CD4-positive, alpha-beta T cell (primary cell): ENCODE measurements at regions not wholly inside any gene's neighbourhood (a gene's known extent, or its start where the extent isn't known, plus 50 kb on each side); places are given as distances from the start of the nearest gene placed in this dataset.

Experiments
- ATAC-seq: fragments of 200-7000 bp; cut with Tn5 transposase; one replicate; pipeline ENCODE4 v1.10.0; 2022; ENCODE audit warnings: mild to moderate bottlenecking; ENCODE audit not compliant: poor library complexity
- CTCF ChIA-PET: fragments of 350-600 bp; sonication (Branson Sonifier 250); formaldehyde crosslinking; loops from one replicate; lab custom pipeline; 2021; ENCODE audit warnings: antibody characterized with exemption, inconsistent platforms; lab: Charles Lee
- POLR2A ChIA-PET: fragments of 350-600 bp; sonication (Branson Sonifier 250); formaldehyde crosslinking; loops from one replicate; lab custom pipeline; 2021; ENCODE audit warnings: antibody characterized with exemption, inconsistent platforms; lab: Charles Lee
- DNase-seq, 14 experiments: peaks; one replicate each; pipeline ENCODE4 v3.0.0-alpha.2; 2013 to 2020; ENCODE audit warnings: mixed read lengths in 2 of 14
- H3K27ac ChIP-seq, 2 donors: one replicate each; pipeline versions ENCODE4 v1.5.1 to v1.7.0; 2013; ENCODE audit warnings: low read length in 2 of 2, low read depth in 1 of 2, mild to moderate bottlenecking in 1 of 2
- H3K27me3 ChIP-seq, 2 experiments: 1 replicate in 1 of 2; 2 replicates in 1 of 2; pipeline versions ENCODE4 v1.6.1 to v1.7.0; 2013; ENCODE audit warnings: low read length in 2 of 2, control low read depth in 1 of 2, mild to moderate bottlenecking in 1 of 2, moderate library complexity in 1 of 2; ENCODE audit not compliant: insufficient read depth in 2 of 2, control insufficient read depth in 1 of 2
- H3K36me3 ChIP-seq: one replicate; pipeline ENCODE4 v1.6.1; 2013; ENCODE audit warnings: low read length, control low read depth; ENCODE audit not compliant: insufficient read depth
- H3K4me1 ChIP-seq: one replicate; pipeline ENCODE4 v1.6.1; 2013; ENCODE audit warnings: low read length, control low read depth; ENCODE audit not compliant: insufficient read depth
- H3K4me3 ChIP-seq: one replicate; pipeline ENCODE4 v1.5.1; 2013; ENCODE audit warnings: mild to moderate bottlenecking, low read length, moderate library complexity
- H3K9me3 ChIP-seq, 2 experiments: 1 replicate in 1 of 2; 2 replicates in 1 of 2; pipeline versions ENCODE4 v1.6.1 to v1.7.0; 2013; ENCODE audit warnings: low read length in 2 of 2, mild to moderate bottlenecking in 2 of 2, control low read depth in 1 of 2, moderate library complexity in 1 of 2; ENCODE audit not compliant: control insufficient read depth in 1 of 2, insufficient read depth in 1 of 2
- H3K27ac Mint-ChIP-seq: one replicate; pipeline ENCODE4 v1.8.0; 2020; ENCODE audit warnings: mixed read lengths
- H3K27me3 Mint-ChIP-seq: one replicate; pipeline ENCODE4 v1.8.0; 2021; ENCODE audit warnings: mixed read lengths
- H3K36me3 Mint-ChIP-seq: one replicate; pipeline ENCODE4 v1.8.0; 2021; ENCODE audit warnings: low read depth, mixed read lengths
- H3K4me1 Mint-ChIP-seq: one replicate; pipeline ENCODE4 v1.8.0; 2021; ENCODE audit warnings: low read depth, mixed read lengths
- H3K4me3 Mint-ChIP-seq: one replicate; pipeline ENCODE4 v1.8.0; 2020; ENCODE audit warnings: mild to moderate bottlenecking, mixed read lengths
- H3K9me3 Mint-ChIP-seq: one replicate; pipeline ENCODE4 v1.8.0; 2020; ENCODE audit warnings: mixed read lengths
- CTCF ChIP-seq: fragments of 200-600 bp; IDR thresholded peaks from one replicate; pipeline ENCODE4 v1.8.0; 2022; ENCODE audit warnings: antibody characterized with exemption, mild to moderate bottlenecking
- intact Hi-C, 2 experiments: fragments of 100-400 bp; cut with DNase I in 1 of 2; cut with micrococcal nuclease in 1 of 2; formaldehyde crosslinking; loops; one replicate each; pipeline versions ENCODE4 v1.15.1 to v1.9.0; 2023 to 2025; cut with DNase I, micrococcal nuclease

GRCh38 chr1:168452329-168452728 is 91.5 kb downstream of the XCL2 start:
- ChIA-PET CTCF (interaction anchor here (0.9 kb wide), 1 partner anchor 13 kb away, joined by 3 read pairs; no protein-coding TSS in a partner anchor), POLR2A (no interaction called here)
- DNase-seq, result no peak
- Histone ChIP-seq H3K4me3 (no peak overlapping the region), H3K27ac (no peak overlapping the region), H3K4me1 (no peaks in the 10 kb centered on the region), H3K36me3 (no peaks in the 10 kb centered on the region), H3K9me3 (no peaks in the 10 kb centered on the region), H3K27me3 (no peaks in the 10 kb centered on the region)
- H3K4me1 Mint-ChIP-seq, result peaks cover 4% of the 10 kb centered on the region
- H3K4me3 Mint-ChIP-seq, result no peak overlapping the region
- H3K27me3 Mint-ChIP-seq, result no peaks in the 10 kb centered on the region
- no peaks in the 10 kb centered on the region for H3K36me3 Mint-ChIP-seq
- H3K9me3 Mint-ChIP-seq, result peaks cover 2% of the 10 kb centered on the region
- intact Hi-C loops, result no loop called here
- no peak for TF ChIP-seq CTCF
- no peak overlapping the region for H3K27ac Mint-ChIP-seq
- ATAC-seq, result no peak

GRCh38 chr1:168447871-168448270 is 95.9 kb downstream of the XCL2 start:
- intact Hi-C loops, result loop anchor here in 1 of 2 experiments (10.0 kb wide), 2 partner anchors 67 to 657 kb away; partner anchors contain the start of gene ATP1B1
- H3K27me3 ChIP-seq, result no peaks in the 10 kb centered on the region
- ChIA-PET POLR2A (no interaction called here), CTCF (interaction anchor here (1.9 kb wide), 1 partner anchor 8 kb away, joined by 7 read pairs; no protein-coding TSS in a partner anchor)
- H3K27ac Mint-ChIP-seq, result no peak overlapping the region
- H3K4me3 ChIP-seq, result no peak overlapping the region
- ATAC-seq (no peak), DNase-seq (no peak)
- no peaks in the 10 kb centered on the region for H3K9me3 ChIP-seq
- no peaks in the 10 kb centered on the region for H3K27me3 Mint-ChIP-seq
- peaks cover under 1% of the 10 kb centered on the region for H3K9me3 Mint-ChIP-seq
- no peaks in the 10 kb centered on the region for H3K36me3 Mint-ChIP-seq
- H3K27ac ChIP-seq, result no peak overlapping the region
- peaks cover 39% of the 10 kb centered on the region for H3K4me1 Mint-ChIP-seq
- peaks cover 31% of the 10 kb centered on the region for H3K4me1 ChIP-seq
- no peak overlapping the region for H3K4me3 Mint-ChIP-seq
- H3K36me3 ChIP-seq, result no peaks in the 10 kb centered on the region
- TF ChIP-seq CTCF, result no peak

GRCh38 chr1:168446081-168446480 is 97.7 kb downstream of the XCL2 start:
- ATAC-seq, result no peak
- ChIA-PET POLR2A (interaction anchor here (1.5 kb wide), 1 partner anchor 103 kb away, joined by 3 read pairs; no protein-coding TSS in a partner anchor), CTCF (interaction anchor here (0.7 kb wide), 1 partner anchor 62 kb away, joined by 4 read pairs; no protein-coding TSS in a partner anchor)
- Histone ChIP-seq H3K4me3 (no peak overlapping the region), H3K36me3 (no peaks in the 10 kb centered on the region), H3K9me3 (no peaks in the 10 kb centered on the region), H3K27ac (no peak overlapping the region), H3K4me1 (peaks cover 34% of the 10 kb centered on the region), H3K27me3 (no peaks in the 10 kb centered on the region)
- Mint-ChIP-seq H3K9me3 (no peaks in the 10 kb centered on the region), H3K27me3 (no peaks in the 10 kb centered on the region), H3K4me1 (peaks cover 48% of the 10 kb centered on the region), H3K4me3 (no peak overlapping the region), H3K27ac (no peak overlapping the region), H3K36me3 (no peaks in the 10 kb centered on the region)
- intact Hi-C loops, result loop anchor here in 1 of 2 experiments (10.0 kb wide), 2 partner anchors 69 to 659 kb away; partner anchors contain the start of gene ATP1B1
- DNase-seq, result no peak
- no peak for TF ChIP-seq CTCF
